Fibroblast of pulmonary artery (primary cell): ENCODE measurements at regions not wholly inside any gene's neighbourhood (a gene's known extent, or its start where the extent isn't known, plus 50 kb on each side); places are given as distances from the start of the nearest gene placed in this dataset.
"Not testable (repeated sequence)": the region's sequence is repeated elsewhere in the genome, so short reads cannot be mapped to it uniquely, and the experiment has no call there.

Experiments
- DNase-seq: peaks from one replicate; pipeline ENCODE4 v3.0.0-alpha.2; 2010; ENCODE audit warnings: low read depth
- H3K4me3 ChIP-seq: replicated peaks from 2 replicates; pipeline ENCODE4 v1.5.1; 2011; ENCODE audit warnings: low read depth, mild to moderate bottlenecking, control low read depth, low read length, moderate library complexity
- CTCF ChIP-seq: IDR thresholded peaks from 2 replicates; pipeline ENCODE4 v1.5.1; 2011; ENCODE audit warnings: mild to moderate bottlenecking, control low read depth, low read length, inconsistent platforms; ENCODE audit errors: missing control alignments

DNA sequence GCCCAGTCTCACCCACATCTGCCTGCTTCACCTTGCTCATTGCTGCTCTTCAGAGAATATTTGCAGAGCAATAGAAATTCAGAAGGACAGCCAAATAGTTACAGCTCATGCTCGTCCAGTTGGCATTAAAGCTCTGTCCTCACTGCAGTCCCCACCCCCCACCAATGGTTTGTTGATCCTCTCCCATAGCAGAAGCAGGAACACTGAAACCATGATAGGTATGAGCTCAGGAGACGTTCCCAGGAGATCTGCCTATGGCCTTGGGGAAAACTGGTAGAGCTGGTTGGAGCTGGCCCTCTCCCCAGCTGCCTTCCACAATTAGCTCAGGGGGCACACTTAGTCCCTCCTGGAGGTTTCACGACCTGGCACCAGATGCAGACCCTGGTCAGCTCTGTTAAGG, 68.6 kb upstream of the KMT2C start:
- no peak for DNase-seq
- TF ChIP-seq CTCF = no peak
- H3K4me3 ChIP-seq = no peak overlapping the region

DNA sequence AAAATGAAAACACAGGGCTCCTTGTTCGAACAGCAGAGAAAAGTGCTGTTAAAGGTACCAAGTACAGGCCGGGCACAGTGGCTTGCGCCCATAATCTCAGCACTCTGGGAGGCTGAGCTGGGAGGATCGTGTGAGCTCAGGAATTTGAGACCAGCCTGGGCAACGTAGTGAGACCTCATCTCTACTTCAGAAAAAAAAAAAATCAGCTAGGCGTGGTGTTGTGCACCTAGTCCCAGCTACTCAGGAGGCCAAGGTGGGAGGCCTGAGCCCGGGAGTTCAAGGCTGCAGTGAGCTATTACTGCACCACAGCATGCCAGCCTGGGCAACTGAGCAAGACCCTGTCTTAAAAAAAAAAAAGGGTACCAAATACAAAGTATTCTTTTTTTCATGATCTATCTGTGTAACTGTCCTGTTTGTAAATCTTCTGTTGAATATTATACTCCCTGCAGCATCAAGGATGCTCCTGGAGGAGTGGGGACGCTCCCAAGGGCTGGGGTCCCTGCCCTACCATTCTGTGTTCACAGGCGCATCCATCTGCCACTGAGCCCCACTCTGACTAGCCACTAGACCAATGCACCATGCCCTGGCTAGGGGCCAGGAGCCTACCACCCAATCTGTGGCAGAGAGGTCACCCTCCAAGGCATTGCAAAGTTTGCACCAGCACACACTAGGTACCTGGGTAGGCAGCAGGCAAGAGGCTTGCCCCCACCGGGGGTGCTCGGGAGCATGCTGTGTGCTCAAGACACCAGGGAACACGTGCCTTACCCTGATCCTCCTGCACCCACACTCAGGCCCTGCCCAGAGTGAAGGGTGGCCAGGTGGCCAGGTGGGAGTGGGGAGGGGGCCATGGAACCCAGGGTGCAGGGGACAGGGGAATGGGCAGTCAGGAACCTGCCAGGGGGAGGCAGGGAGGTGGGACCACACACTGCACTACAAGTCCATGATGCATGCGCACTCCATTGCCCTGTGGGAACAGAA, 67.3 kb upstream of the KMT2C start:
- TF ChIP-seq CTCF = no peak
- no peak for DNase-seq
- H3K4me3 ChIP-seq = no peak overlapping the region

DNA sequence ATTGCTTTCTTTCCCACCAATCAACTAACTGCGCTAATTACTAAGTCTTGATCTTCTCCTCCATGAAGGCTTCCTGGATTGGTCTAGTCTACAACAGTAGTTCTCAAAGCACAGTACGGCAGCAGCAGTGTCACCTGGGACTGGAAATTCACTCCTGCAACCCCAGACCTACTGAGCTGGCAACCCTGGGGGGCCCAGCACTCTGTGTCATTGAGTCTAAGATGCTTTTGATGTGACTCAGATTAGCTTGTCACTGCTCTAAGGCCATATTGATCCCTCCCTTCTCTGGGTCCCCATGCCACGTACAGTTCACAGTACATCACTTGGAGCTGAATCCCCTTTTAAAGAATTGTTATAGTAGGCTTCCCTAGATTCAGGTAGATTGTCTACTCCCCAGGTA, 65.7 kb upstream of the KMT2C start:
- no peak for TF ChIP-seq CTCF
- no peak overlapping the region for H3K4me3 ChIP-seq
- no peak for DNase-seq

- H3K4me3 ChIP-seq, DNase-seq: not testable (repeated sequence)
Measured at GRCh38 chr7:152499969-152500368, 64.2 kb upstream of the KMT2C start.

- no peak overlapping the region for H3K4me3 ChIP-seq
- no peak for TF ChIP-seq CTCF
- DNase-seq = no peak
Measured at GRCh38 chr7:152495867-152496266, 60.1 kb upstream of the KMT2C start.

DNA sequence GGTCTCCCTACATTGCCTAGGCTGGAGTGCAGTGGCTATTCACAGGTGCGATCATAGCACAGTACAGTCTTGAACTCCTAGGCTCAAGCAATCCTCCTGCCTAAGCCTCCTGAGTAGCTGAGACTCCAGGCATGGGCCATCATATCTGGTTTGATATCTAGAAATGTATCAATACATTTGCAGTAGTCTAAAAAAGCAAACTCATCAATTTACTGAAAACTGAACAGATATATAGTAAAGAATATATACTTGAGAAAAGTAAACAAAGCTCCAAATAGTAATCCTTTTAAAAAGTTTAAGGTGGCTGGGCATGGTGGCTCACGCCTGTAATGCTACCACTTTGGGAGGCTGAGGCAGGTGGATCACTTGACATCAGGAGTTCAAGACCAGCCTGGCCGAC, 57.1 kb upstream of the KMT2C start:
- no peak for TF ChIP-seq CTCF
- no peak overlapping the region for H3K4me3 ChIP-seq
- no peak for DNase-seq

- no peak overlapping the region for H3K4me3 ChIP-seq
- TF ChIP-seq CTCF = no peak
- DNase-seq = no peak
Measured at GRCh38 chr7:152489044-152489443, 53.2 kb upstream of the KMT2C start.
